Esophagus squamous epithelium (tissue), 4 donors: ENCODE measurements at regions not wholly inside any gene's neighbourhood (a gene's known extent, or its start where the extent isn't known, plus 50 kb on each side); places are given as distances from the start of the nearest gene placed in this dataset.

Source experiments
- CTCF ChIP-seq, 6 experiments: fragments of 450-650 bp in 4 of 6; fragments of 200-600 bp in 2 of 6; sonication (generic) in 2 of 6; IDR thresholded peaks; one replicate each; pipeline ENCODE4 v1.5.1; 2016 to 2019; ENCODE audit warnings: antibody characterized with exemption in 6 of 6, mild to moderate bottlenecking in 4 of 6, moderate library complexity in 4 of 6
- POLR2A ChIP-seq, 4 donors: fragments of 450-650 bp; IDR thresholded peaks; one replicate each; pipeline ENCODE4 v1.6.1; 2017; ENCODE audit warnings: antibody characterized with exemption in 4 of 4, mild to moderate bottlenecking in 4 of 4, moderate library complexity in 3 of 4

DNA sequence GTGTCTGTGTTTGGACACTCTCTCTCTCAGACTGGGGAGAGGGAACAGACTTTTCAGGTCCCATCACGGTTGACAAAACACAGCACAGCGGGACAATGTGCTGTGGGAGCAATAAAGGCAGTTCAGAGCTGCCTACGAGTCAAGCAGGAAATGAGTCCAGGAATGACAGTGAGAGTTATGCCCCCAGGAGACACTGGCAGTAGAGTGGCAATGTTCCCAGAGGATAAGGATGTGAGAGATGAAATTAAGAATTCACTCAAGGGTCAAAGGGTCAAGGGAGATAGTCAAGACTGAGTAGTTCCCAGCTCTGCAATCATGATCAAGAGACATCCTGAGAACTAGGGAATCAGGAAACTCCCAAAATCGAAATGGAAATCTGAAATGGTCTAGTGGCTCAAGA, 156.1 kb downstream of the LURAP1L start:
- TF ChIP-seq CTCF (IDR thresholded peaks at IDR 0.05) (no peak), POLR2A (IDR thresholded peaks at IDR 0.05) (no peak)
